SK-N-SH treated with all-trans-retinoic acid at 6 μM for 48 hours (cell line): ENCODE measurements at regions not wholly inside any gene's neighbourhood (a gene's known extent, or its start where the extent isn't known, plus 50 kb on each side); places are given as distances from the start of the nearest gene placed in this dataset.

Experiments used
- ATAC-seq: fragments of 200-7000 bp; cut with Tn5 transposase; 3 replicates; pipeline ENCODE4 v1.9.1; 2020; ENCODE audit warnings: mild to moderate bottlenecking, moderate library complexity
- ARNTL ChIP-seq: fragments of 450-650 bp; formaldehyde crosslinking; IDR thresholded peaks from 2 replicates; pipeline ENCODE4 v1.5.0; 2020; ENCODE audit warnings: low read depth, mild to moderate bottlenecking, moderate library complexity, borderline replicate concordance
- BACH2 ChIP-seq: fragments of 250-450 bp; sonication (Bioruptor Pico); IDR thresholded peaks from 2 replicates; pipeline ENCODE4 v1.9.0; 2021; ENCODE audit warnings: mild to moderate bottlenecking, borderline replicate concordance
- CREB5 ChIP-seq: fragments of 250-450 bp; sonication (Bioruptor Pico); IDR thresholded peaks from 2 replicates; pipeline ENCODE4 v1.5.1; 2020; ENCODE audit warnings: low read depth, mild to moderate bottlenecking, moderate library complexity
- CSDC2 ChIP-seq: fragments of 250-450 bp; sonication (Bioruptor Pico); IDR thresholded peaks from 2 replicates; pipeline ENCODE4 v1.5.0; 2020; ENCODE audit warnings: mild to moderate bottlenecking, moderate library complexity
- GLIS3 ChIP-seq: fragments of 250-450 bp; sonication (Bioruptor Pico); IDR thresholded peaks from 2 replicates; pipeline ENCODE4 v1.5.0; 2020; ENCODE audit warnings: mild to moderate bottlenecking, moderate library complexity
- OSR1 ChIP-seq: fragments of 250-450 bp; sonication (Bioruptor Pico); IDR thresholded peaks from 2 replicates; pipeline ENCODE4 v1.8.0; 2022; ENCODE audit warnings: moderate library complexity, mild to moderate bottlenecking, inconsistent platforms
- POU6F1 ChIP-seq: fragments of 250-450 bp; sonication (Bioruptor Pico); IDR thresholded peaks from 2 replicates; pipeline ENCODE4 v1.8.0; 2021; ENCODE audit warnings: low read depth, mild to moderate bottlenecking, moderate library complexity, borderline replicate concordance
- PPARA ChIP-seq: fragments of 250-450 bp; sonication (Bioruptor Pico); IDR thresholded peaks from 2 replicates; pipeline ENCODE4 v1.5.0; 2020; ENCODE audit warnings: mild to moderate bottlenecking, borderline replicate concordance
- SNAI2 ChIP-seq: fragments of 250-450 bp; sonication (Bioruptor Pico); IDR thresholded peaks from 2 replicates; pipeline ENCODE4 v1.5.0; 2020; ENCODE audit warnings: mild to moderate bottlenecking, moderate library complexity
- TCF4 ChIP-seq: fragments of 250-450 bp; sonication (Bioruptor Pico); IDR thresholded peaks from 2 replicates; pipeline ENCODE4 v1.8.0; 2021; ENCODE audit warnings: mild to moderate bottlenecking, moderate library complexity, borderline replicate concordance
- TOX ChIP-seq: fragments of 250-450 bp; sonication (Bioruptor Pico); IDR thresholded peaks from 2 replicates; pipeline ENCODE4 v1.8.0; 2021; ENCODE audit warnings: mild to moderate bottlenecking, moderate library complexity, borderline replicate concordance
- ZC3H10 ChIP-seq: fragments of 250-450 bp; sonication (Bioruptor Pico); IDR thresholded peaks from 2 replicates; pipeline ENCODE4 v1.5.1; 2021; ENCODE audit warnings: mild to moderate bottlenecking, moderate library complexity
- ZFP3 ChIP-seq: fragments of 250-450 bp; sonication (Bioruptor Pico); IDR thresholded peaks from 2 replicates; pipeline ENCODE4 v1.5.0; 2020; ENCODE audit warnings: mild to moderate bottlenecking, moderate library complexity
- ZFP30 ChIP-seq: fragments of 450-650 bp; formaldehyde crosslinking; IDR thresholded peaks from 2 replicates; pipeline ENCODE4 v1.5.0; 2022; ENCODE audit warnings: mild to moderate bottlenecking, moderate library complexity
- ZNF565 ChIP-seq: fragments of 450-650 bp; formaldehyde crosslinking; conservative IDR thresholded peaks from 2 replicates; pipeline ENCODE4 v1.5.0; 2020; ENCODE audit warnings: low read depth, mild to moderate bottlenecking, moderate library complexity
- ZNF70 ChIP-seq: fragments of 450-650 bp; formaldehyde crosslinking; IDR thresholded peaks from 2 replicates; pipeline ENCODE4 v1.5.0; 2020; ENCODE audit warnings: mild to moderate bottlenecking, moderate library complexity
- ZNF8 ChIP-seq: fragments of 450-650 bp; formaldehyde crosslinking; IDR thresholded peaks from 2 replicates; pipeline ENCODE4 v1.5.0; 2020; ENCODE audit warnings: mild to moderate bottlenecking, moderate library complexity
- TF ChIP-seq, protein P1 (sequence below): fragments of 250-450 bp; sonication (Bioruptor Pico); IDR thresholded peaks from 2 replicates; pipeline ENCODE4 v1.8.0; 2020; ENCODE audit warnings: mild to moderate bottlenecking, moderate library complexity, borderline replicate concordance
- TF ChIP-seq, protein P2 (sequence below): fragments of 250-450 bp; sonication (Bioruptor Pico); IDR thresholded peaks from 2 replicates; pipeline ENCODE4 v1.5.1; 2021; ENCODE audit warnings: mild to moderate bottlenecking, moderate library complexity
- TF ChIP-seq, protein P3 (sequence below): fragments of 250-450 bp; sonication (Bioruptor Pico); IDR thresholded peaks from 2 replicates; pipeline ENCODE4 v1.5.0; 2020; ENCODE audit warnings: mild to moderate bottlenecking, moderate library complexity

GRCh38 chr14:86141966-86142365, 612.0 kb downstream of the FLRT2 start:
- TF ChIP-seq, protein P1, sequence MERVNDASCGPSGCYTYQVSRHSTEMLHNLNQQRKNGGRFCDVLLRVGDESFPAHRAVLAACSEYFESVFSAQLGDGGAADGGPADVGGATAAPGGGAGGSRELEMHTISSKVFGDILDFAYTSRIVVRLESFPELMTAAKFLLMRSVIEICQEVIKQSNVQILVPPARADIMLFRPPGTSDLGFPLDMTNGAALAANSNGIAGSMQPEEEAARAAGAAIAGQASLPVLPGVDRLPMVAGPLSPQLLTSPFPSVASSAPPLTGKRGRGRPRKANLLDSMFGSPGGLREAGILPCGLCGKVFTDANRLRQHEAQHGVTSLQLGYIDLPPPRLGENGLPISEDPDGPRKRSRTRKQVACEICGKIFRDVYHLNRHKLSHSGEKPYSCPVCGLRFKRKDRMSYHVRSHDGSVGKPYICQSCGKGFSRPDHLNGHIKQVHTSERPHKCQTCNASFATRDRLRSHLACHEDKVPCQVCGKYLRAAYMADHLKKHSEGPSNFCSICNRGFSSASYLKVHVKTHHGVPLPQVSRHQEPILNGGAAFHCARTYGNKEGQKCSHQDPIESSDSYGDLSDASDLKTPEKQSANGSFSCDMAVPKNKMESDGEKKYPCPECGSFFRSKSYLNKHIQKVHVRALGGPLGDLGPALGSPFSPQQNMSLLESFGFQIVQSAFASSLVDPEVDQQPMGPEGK (CRISPR knock-in tag) = no peak
- TF ChIP-seq ZNF8 (CRISPR knock-in tag) (no peak), TCF4 (no peak), SNAI2 (CRISPR knock-in tag) (no peak), OSR1 (no peak), ARNTL (no peak), BACH2 (CRISPR knock-in tag) (no peak)
- TF ChIP-seq, protein P2, sequence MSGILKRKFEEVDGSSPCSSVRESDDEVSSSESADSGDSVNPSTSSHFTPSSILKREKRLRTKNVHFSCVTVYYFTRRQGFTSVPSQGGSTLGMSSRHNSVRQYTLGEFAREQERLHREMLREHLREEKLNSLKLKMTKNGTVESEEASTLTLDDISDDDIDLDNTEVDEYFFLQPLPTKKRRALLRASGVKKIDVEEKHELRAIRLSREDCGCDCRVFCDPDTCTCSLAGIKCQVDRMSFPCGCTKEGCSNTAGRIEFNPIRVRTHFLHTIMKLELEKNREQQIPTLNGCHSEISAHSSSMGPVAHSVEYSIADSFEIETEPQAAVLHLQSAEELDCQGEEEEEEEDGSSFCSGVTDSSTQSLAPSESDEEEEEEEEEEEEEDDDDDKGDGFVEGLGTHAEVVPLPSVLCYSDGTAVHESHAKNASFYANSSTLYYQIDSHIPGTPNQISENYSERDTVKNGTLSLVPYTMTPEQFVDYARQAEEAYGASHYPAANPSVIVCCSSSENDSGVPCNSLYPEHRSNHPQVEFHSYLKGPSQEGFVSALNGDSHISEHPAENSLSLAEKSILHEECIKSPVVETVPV (CRISPR knock-in tag) = no peak
- TF ChIP-seq, protein P3, sequence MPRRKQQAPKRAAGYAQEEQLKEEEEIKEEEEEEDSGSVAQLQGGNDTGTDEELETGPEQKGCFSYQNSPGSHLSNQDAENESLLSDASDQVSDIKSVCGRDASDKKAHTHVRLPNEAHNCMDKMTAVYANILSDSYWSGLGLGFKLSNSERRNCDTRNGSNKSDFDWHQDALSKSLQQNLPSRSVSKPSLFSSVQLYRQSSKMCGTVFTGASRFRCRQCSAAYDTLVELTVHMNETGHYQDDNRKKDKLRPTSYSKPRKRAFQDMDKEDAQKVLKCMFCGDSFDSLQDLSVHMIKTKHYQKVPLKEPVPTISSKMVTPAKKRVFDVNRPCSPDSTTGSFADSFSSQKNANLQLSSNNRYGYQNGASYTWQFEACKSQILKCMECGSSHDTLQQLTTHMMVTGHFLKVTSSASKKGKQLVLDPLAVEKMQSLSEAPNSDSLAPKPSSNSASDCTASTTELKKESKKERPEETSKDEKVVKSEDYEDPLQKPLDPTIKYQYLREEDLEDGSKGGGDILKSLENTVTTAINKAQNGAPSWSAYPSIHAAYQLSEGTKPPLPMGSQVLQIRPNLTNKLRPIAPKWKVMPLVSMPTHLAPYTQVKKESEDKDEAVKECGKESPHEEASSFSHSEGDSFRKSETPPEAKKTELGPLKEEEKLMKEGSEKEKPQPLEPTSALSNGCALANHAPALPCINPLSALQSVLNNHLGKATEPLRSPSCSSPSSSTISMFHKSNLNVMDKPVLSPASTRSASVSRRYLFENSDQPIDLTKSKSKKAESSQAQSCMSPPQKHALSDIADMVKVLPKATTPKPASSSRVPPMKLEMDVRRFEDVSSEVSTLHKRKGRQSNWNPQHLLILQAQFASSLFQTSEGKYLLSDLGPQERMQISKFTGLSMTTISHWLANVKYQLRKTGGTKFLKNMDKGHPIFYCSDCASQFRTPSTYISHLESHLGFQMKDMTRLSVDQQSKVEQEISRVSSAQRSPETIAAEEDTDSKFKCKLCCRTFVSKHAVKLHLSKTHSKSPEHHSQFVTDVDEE (CRISPR knock-in tag) = no peak
- ATAC-seq = no peak

DNA sequence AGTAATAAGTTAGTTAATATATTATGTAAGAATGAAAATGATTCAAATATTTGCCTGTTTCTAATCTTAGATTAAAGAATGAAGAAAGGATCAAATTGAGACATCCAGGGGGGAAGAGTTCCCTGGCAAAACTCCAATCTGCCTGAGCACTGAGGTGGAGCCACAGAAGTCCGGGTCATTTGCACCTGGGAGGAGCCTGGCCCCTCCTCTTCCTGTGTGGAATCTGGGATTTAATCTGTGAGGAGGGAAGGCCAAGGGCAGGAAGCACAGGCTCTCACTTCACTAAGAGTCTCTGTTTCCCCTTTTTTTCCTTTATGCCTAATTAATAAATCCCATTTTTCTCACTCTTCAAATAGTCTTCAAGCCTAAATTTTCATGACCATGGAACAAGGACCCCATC, 599.5 kb downstream of the FLRT2 start:
- no peak for ATAC-seq
- TF ChIP-seq ZFP3 (CRISPR knock-in tag) = no peak
- TF ChIP-seq POU6F1 (CRISPR knock-in tag) = no peak
- TF ChIP-seq OSR1 = no peak
- TF ChIP-seq, protein P3 (CRISPR knock-in tag) = no peak
- no peak for TF ChIP-seq ZFP30 (CRISPR knock-in tag)
- no peak for TF ChIP-seq CREB5 (CRISPR knock-in tag)
- no peak for TF ChIP-seq CSDC2
- TF ChIP-seq ZC3H10 (CRISPR knock-in tag) = no peak
- no peak for TF ChIP-seq GLIS3 (CRISPR knock-in tag)
- TF ChIP-seq ZNF8 (CRISPR knock-in tag) = no peak
- no peak for TF ChIP-seq TOX (CRISPR knock-in tag)
- TF ChIP-seq SNAI2 (CRISPR knock-in tag) = no peak
- TF ChIP-seq, protein P1 (CRISPR knock-in tag) = no peak
- TF ChIP-seq ZNF70 (CRISPR knock-in tag) = no peak
- TF ChIP-seq, protein P2 (CRISPR knock-in tag) = no peak
- no peak for TF ChIP-seq ZNF565 (CRISPR knock-in tag)
- no peak for TF ChIP-seq PPARA (CRISPR knock-in tag)
- TF ChIP-seq ARNTL = no peak
- TF ChIP-seq BACH2 (CRISPR knock-in tag) = no peak
